AG04450 (cell line): ENCODE measurements at regions not wholly inside any gene's neighbourhood (a gene's known extent, or its start where the extent isn't known, plus 50 kb on each side); places are given as distances from the start of the nearest gene placed in this dataset.
"Not testable (repeated sequence)": the region's sequence is repeated elsewhere in the genome, so short reads cannot be mapped to it uniquely, and the experiment has no call there.

Source experiments
- CTCF ChIA-PET: fragments of 300-600, 350-600 bp; formaldehyde crosslinking; extraction: SDS; loops from one replicate; lab custom pipeline; 2022; ENCODE audit warnings: antibody characterized with exemption, inconsistent platforms; lab: Charles Lee
- POLR2A ChIA-PET: fragments of 350-600 bp; formaldehyde crosslinking; extraction: SDS; loops from one replicate; lab custom pipeline; 2021; ENCODE audit warnings: antibody characterized with exemption, inconsistent platforms; lab: Yijun Ruan, JAX
- DNase-seq: peaks from one replicate; pipeline ENCODE4 v3.0.0-alpha.2; 2011; ENCODE audit warnings: low read depth, low spot score
- H3K27ac ChIP-seq: one replicate; pipeline ENCODE4 v1.5.1; 2012; ENCODE audit warnings: low read depth, low read length, control low read depth
- H3K27me3 ChIP-seq: one replicate; pipeline ENCODE4 v1.6.0; 2012; ENCODE audit warnings: low read length; ENCODE audit not compliant: control insufficient read depth, insufficient read depth
- H3K4me3 ChIP-seq: 2 replicates; pipeline ENCODE4 v1.5.1; 2011; ENCODE audit warnings: mild to moderate bottlenecking, low read depth, low read length, control low read depth
- H3K9me3 ChIP-seq: 2 replicates; pipeline ENCODE4 v1.5.1; 2012; ENCODE audit warnings: low read length; ENCODE audit not compliant: control insufficient read depth, insufficient read depth
- TF ChIP-seq, protein P1 (sequence below): IDR thresholded peaks from 2 replicates; pipeline ENCODE4 v1.5.1; 2011; ENCODE audit warnings: low read depth, low read length, control low read depth, inconsistent platforms

DNA sequence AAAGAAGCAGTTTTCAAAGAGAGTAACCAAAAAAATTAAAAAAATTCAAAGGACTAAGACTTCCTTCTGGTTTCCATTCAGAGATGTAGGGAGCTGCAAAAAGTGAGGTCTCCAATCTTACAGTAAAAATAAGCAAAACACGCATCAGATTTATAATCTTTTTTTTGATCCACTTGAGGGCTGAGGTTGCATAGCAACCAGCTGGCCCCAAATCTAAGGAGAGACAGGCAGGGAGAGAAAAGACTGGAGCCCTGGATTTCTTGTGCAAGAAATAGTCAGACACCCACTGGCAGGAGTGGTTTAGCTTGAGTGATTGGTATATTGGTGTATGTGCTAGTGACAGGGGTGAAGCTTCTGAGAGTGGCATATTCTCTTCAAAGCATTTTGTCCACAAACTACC is 135.9 kb upstream of the FUT9 start:
- TF ChIP-seq, protein P1, sequence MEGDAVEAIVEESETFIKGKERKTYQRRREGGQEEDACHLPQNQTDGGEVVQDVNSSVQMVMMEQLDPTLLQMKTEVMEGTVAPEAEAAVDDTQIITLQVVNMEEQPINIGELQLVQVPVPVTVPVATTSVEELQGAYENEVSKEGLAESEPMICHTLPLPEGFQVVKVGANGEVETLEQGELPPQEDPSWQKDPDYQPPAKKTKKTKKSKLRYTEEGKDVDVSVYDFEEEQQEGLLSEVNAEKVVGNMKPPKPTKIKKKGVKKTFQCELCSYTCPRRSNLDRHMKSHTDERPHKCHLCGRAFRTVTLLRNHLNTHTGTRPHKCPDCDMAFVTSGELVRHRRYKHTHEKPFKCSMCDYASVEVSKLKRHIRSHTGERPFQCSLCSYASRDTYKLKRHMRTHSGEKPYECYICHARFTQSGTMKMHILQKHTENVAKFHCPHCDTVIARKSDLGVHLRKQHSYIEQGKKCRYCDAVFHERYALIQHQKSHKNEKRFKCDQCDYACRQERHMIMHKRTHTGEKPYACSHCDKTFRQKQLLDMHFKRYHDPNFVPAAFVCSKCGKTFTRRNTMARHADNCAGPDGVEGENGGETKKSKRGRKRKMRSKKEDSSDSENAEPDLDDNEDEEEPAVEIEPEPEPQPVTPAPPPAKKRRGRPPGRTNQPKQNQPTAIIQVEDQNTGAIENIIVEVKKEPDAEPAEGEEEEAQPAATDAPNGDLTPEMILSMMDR = no peak
- H3K4me3 ChIP-seq = no peak overlapping the region
- no peaks in the 10 kb centered on the region for H3K27me3 ChIP-seq
- H3K9me3 ChIP-seq = no peaks in the 10 kb centered on the region
- ChIA-PET CTCF (no interaction called here), POLR2A (no interaction called here)
- H3K27ac ChIP-seq = no peak overlapping the region
- DNase-seq = no peak

- ChIA-PET POLR2A (no interaction called here), CTCF (no interaction called here)
- H3K4me3 ChIP-seq = no peak overlapping the region
- no peaks in the 10 kb centered on the region for H3K9me3 ChIP-seq
- DNase-seq = no peak
- TF ChIP-seq, protein P1 = no peak
- no peaks in the 10 kb centered on the region for H3K27me3 ChIP-seq
- no peak overlapping the region for H3K27ac ChIP-seq
Measured at GRCh38 chr6:95882371-95882770, 133.4 kb upstream of the FUT9 start.

GRCh38 chr6:95888711-95889110 is 127.1 kb upstream of the FUT9 start:
- H3K9me3 ChIP-seq, POLR2A ChIA-PET, H3K27ac ChIP-seq, H3K27me3 ChIP-seq, DNase-seq, H3K4me3 ChIP-seq, CTCF ChIA-PET: not testable (repeated sequence)

- no peaks in the 10 kb centered on the region for H3K27me3 ChIP-seq
- peaks cover 3% of the 10 kb centered on the region; the same call in 1 of the 2 replicates for H3K9me3 ChIP-seq
- ChIA-PET CTCF (no interaction called here), POLR2A (no interaction called here)
- no peak overlapping the region for H3K4me3 ChIP-seq
- DNase-seq = no peak
- TF ChIP-seq, protein P1 = no peak
- H3K27ac ChIP-seq = no peak overlapping the region
Measured at GRCh38 chr6:95905132-95905531, 110.6 kb upstream of the FUT9 start.

DNA sequence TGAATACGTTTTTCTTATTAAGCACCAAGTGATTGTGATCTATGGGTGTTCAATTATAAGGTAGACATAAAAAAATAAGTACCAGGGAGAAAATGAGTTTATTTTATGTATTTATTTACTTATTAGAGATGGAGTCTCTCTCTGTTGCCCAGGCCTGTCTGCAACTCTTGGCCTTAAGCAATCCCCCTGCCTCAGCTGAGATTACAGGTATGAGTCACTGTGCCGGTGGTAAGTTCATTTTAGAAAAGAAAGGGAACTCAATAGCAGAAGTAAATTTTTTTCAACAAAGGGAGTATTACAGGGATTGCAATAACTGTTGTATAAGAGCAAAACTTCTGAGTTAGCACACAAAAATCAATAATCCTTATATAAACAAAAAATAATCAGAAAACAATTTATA is 98.7 kb upstream of the FUT9 start:
- Histone ChIP-seq H3K27ac (no peak overlapping the region), H3K4me3 (no peak overlapping the region), H3K27me3 (no peaks in the 10 kb centered on the region), H3K9me3 (no peaks in the 10 kb centered on the region; the same call in 1 of the 2 replicates)
- ChIA-PET POLR2A (no interaction called here), CTCF (no interaction called here)
- TF ChIP-seq, protein P1 = no peak
- DNase-seq = no peak

DNA sequence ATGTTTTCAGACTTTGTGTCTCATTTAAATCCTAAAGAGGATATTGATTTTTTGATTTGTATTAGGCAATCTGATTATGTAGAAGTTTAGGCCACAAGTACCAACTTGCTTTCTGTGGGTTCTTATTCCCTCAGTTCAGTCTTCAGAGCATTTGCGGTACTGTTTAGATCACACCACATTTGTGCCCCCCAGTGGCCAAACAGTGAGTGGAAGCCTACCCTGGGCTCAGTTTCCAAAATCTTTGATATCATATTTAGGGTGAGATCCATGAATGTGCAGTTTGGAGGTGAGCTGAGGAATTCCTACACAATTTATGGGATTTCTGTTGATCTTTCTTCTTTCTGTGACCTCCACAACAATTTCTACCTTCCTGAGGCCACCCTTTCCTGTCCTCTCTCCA is 92.3 kb upstream of the FUT9 start:
- DNase-seq = no peak
- TF ChIP-seq, protein P1 = no peak
- no peak overlapping the region for H3K4me3 ChIP-seq
- H3K27ac ChIP-seq = no peak overlapping the region
- H3K9me3 ChIP-seq = peaks cover 7% of the 10 kb centered on the region
- CTCF ChIA-PET = no interaction called here
- POLR2A ChIA-PET = no interaction called here
- H3K27me3 ChIP-seq = no peaks in the 10 kb centered on the region
